Activated CD4-positive, alpha-beta T cell treated with anti-CD3 and anti-CD28 coated beads, Interleukin-10, Interleukin-2, amounts not matched to agents 100 ng/mL and 50 ng/mL, durations not matched to agents 16 hours and 8 hours (primary cell): ENCODE measurements at regions not wholly inside any gene's neighbourhood (a gene's known extent, or its start where the extent isn't known, plus 50 kb on each side); places are given as distances from the start of the nearest gene placed in this dataset.
"Not testable (repeated sequence)": the region's sequence is repeated elsewhere in the genome, so short reads cannot be mapped to it uniquely, and the experiment has no call there.

ENCODE experiments used
- DNase-seq: peaks from one replicate; pipeline ENCODE4 v3.0.0-alpha.2; 2020

DNA sequence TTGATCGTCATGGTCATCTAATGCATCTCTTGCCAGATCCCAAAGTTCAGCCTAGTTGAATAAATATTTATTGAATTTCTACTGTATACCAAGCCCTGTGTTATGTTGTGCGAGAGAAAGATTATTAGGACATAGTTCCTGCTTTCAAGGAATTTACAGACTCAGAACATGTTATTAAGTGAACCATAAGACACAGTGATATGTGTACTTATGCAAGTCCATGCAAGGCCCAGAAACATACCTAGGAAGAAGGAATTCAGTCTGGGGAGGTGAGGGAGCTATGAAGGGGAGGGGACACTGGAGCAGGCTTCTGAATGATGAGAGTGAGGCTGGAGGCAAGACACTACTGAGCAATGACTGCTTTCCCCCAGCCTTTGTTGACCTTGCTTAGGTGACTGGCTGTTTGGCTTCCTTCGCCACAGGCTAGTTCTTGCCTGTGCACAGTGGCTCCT, 81.4 kb downstream of the ACAA2 start:
- DNase-seq = no peak

DNA sequence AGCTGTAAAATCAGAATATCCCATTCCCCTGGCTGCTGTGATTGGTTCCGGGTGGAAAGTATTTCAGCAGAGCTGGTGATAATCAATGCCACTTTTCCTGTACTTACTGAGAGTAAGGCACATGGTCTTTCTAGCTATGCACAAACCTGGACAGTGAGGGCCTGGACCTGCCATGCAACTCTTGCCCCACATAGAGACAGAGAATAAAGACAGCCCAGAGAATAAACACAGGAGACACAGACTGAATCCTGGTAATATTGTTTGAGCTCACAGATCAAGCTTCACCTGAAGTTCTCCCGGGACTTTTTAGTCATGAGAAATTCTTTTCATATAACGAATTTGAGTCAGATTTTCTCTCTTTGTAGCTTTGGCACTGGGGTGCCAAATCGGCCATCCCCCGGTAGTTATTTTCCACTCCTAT, 81.9 kb downstream of the ACAA2 start:
- no peak for DNase-seq

DNA sequence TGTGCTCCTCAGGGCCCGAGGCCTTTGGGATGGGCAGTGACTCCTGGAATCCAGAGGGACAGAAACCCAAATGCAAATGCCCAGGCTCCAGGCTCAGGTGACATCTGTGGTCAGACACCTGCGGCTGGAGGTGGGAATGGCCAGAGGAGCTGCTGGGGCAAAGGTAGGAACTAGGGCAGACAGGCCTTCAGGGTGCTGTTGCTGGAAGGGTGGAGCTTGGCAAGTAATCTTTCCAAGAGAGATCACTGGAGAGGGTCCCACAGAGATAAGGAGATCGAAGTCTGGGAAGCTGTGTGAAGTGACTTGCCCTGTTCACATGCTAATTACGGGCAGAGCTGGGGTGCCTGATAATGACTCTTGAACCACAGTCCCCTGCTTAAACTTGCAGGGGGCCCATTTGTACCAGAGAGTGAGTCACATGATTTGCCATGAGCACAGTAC, 82.4 kb downstream of the ACAA2 start:
- DNase-seq = no peak

DNA sequence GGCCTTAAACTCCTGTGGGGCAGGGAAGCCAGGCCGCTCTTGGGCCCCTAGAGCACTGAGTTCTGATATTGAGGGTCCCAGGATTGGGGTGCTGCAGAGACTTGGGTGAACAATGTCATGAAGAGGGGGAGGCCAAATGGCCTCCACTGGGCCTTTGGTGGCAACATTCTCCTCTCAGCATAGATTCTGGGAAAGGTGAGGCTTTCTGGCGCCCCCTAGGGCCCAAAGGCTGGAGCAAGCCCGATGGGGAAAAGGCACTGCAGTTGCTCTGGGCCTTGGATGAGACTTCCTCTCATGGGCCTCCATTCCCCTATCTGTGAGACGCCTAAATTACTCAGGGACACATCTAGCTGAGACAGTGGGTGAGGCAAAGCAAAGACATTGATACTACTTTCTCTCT, 84.8 kb downstream of the ACAA2 start:
- DNase-seq = peak; percentile 65

DNA sequence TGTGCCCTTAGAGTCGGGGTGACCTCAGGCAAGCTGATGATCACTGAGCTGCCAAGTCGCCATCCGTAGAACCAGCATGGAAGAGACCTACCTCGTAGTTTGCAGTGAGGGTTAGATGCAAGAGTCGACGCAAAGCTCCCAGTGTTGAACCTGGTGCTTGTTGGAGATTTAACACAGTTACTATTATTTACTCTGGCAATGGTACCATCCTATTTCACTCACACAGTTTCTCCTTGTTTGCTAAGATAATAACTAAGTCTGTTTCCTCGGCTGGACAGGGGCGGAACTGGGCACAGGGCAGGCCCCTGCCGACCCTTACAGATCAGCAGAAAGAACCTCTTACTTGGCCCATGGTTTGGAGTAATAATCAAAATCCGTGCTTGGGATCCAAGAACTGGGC, 85.5 kb downstream of the ACAA2 start:
- DNase-seq = no peak

DNA sequence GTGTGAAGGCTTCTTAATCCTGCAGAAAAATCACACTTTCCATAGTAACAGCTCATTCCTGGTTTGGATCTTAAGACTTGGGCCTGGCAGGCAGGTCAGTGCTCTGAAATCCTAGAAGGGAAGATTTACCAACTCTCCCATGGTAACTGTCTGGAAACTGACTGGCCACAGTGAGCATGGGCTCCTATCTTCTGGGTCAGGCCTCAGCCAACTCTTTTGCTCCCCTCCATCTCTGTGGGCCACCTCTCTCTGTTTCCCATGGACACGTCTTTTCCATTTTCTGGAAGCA, 86.7 kb downstream of the ACAA2 start:
- no peak for DNase-seq

DNA sequence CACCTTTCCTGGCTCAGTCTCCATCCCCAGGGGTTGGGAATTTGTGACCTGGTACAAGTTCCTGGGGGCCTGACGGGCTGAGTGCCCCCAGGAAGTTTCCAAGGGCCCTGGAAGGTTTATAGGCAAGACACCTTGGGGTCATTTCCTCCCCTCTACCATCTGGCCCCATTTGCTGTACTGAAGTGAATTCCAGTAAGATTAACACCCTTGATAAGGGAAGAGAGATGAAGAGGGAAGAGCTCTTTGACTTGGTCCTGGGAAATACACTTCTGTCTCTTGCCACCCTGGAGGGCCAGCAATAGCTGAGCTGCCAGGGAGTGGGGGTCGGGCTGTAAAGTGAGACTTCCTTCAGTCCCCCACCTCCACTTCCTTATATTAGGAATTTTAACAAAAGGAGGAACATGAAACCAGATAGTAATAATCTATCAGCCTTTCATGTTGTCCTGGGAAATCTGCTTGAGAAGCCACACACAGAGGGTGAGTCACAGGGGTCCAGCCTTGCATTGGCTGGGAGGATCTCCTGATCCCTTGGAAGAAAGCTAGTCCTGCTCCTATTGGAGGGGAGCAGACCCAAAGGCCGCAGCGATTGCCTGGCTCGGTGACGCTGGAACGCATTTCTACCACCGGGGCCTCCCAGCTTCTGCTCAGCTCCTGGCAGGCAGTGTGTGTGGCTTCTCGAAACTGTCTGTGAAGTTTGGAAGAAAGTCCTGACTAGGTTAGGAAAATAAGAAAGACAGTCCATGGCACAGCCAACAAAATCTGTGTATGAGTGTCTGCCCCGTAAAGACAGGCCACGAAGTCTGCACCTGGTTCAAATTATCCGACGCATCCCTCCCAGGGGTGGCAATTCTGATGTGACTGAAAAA, 87.3 kb downstream of the ACAA2 start:
- DNase-seq = no peak

DNA sequence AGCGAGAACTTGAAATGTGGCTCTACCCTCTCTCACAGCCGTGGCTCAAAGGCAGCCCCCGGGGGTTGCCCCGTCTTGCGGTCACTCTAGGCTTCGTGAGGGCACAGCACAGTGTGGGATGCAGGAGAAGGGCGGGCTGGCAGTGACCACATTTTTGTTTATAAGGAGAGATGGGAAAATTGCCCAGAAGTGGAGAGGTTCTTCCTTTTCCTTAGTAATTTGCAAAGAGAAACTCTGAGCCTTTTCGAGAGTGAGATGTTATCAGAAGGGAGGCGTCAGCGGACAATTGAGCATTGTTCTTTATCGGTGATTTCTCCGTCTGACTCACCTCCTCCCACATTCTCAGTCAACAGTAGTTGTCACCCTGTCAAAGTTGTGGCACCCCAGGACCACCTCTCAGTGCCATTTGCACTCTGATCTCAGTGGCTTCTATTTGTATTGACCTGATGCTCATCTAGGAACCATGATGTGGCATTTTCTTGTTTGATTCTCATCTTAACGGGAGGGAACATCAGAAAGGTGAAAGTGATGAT, 89.6 kb downstream of the ACAA2 start:
- peak; percentile 65 for DNase-seq

DNA sequence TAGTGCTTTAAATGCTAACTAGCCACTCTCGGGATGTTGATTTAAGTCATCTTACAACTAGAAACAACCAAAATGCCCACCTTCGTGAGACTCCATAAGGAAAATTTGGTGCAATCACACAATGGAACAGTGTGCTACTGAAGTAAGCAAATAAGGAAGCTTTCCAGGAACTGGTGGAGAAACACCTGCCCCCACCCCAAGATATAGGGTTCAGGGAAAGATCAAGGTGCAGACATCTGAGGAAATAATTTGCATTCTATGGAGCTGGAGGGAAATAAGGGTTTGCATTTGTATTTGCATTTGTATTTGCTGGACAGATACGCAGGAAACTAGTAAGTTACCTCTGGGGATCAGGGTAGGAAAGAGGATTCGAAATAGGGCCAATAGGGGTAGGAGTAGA, 90.9 kb downstream of the ACAA2 start:
- no peak for DNase-seq

DNA sequence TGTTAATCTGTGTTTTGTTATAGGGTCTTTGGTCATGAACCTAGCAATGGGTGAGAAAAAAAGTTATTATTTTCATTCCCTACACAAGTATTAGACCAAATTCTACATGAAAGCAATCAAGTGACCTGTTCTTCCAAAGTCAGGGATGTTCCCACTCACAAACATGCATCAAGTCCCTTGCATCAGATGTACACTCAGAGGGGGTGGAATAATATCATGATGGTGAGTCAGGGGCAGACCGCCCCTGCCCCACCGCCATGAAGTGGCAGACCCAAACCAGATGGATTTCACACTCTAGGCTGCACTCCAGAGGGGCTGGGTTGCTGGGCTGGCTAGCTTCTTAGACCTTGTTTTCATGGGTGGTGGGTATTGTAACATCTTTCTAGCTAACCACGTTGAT, 91.4 kb downstream of the ACAA2 start:
- DNase-seq = no peak

DNA sequence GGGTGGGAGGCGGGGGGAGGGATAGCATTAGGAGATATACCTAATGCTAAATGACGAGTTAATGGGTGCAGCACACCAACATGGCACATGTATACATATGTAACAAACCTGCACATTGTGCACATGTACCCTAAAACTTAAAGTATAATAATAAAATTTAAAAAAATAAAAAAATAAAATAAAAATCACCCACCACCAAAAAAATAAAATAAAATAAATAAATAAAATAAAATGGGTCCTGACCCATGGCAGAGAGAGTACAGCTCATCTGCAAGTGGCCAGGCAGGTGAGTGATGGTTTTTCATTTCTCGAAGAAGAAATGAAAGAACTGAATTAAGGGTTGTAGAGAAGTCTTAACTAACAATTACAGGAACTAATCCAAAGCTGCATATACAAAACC, 92.4 kb downstream of the ACAA2 start:
- DNase-seq = not testable (repeated sequence)

DNA sequence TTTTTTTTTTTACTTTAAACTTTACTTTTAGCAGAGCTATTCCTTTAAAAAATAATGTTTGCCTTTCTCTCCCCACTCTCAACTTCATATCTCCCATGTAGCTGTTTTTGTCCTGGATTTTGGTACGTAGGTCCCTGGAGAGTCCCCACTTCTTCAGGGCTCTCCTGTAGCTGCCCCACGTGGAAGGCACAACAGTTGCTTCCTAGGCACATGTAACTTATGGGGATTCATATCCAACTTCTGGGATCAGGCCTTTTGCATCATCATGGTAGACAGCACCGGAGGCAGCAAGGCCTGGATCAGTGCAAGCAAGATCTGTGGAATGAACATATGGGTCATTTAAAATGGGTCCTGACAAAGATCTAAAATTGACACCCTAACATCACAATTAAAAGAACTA, 95.7 kb downstream of the ACAA2 start:
- DNase-seq = no peak

DNA sequence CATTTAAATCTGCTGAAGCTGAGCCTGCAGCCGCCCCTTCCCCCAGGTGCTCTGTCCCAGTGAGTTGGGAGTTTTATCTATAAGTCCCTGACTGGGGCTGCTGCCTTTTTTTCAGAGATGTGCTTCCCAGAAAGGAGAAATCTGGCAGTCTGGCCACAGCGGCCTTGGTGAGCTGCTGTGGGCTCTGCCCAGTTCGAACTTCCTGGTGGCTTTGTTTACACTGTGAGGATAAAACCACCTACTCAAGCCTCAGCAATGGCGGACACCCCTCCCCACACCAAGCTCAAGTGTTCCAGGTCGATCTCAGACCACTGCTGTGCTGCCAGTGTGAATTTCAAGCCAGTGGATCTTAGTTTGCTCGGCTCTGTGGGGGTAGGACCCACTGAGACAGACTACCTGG, 97.3 kb downstream of the ACAA2 start:
- no peak for DNase-seq

DNA sequence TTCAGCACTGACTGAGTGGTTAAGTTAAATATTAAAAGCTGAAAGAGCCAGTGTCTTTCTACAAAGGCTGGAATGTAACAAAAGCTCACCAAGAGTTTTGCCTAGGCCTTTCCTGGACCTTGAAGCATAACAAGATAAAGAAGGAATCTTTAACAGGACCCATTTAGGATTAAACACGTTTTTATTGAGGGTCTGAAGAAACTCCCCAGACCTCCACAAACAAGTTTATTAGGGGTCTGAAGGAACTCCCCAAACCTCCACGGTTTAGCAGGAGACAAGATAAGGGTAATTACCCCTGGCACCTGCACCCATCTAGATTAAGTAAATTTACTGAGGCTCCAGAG, 104.0 kb downstream of the ACAA2 start:
- no peak for DNase-seq

DNA sequence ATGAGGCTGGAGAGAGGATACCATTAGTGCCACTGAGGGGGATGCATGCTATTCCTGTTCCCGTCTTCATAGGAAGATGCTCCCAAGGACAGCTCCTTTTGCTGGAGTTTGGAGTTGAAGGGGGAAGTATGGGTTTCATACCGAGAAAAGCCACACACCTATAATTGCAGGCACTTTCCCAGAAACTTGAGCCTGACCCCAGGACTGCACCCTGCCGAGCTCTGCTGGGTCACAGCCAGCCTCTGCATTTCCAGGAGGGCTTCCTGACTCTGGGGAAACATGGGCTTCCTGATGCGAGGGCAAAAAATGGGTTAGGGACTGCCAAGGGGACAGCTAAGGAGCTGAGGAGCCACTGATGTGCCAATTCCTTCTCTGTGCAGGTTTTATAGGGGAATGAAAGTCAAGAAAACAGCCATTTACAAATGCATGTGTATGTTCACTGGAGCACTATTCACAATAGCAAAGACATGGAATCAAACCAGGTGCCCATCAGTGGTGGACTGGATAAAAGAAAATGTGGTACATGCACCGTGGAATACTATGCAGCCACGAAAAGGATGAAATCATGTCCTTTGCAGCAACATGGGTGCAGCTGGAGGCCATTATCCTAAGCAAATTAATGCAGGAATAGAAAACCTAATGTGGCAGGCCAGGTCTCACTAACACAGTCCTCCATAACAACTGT, 104.5 kb downstream of the ACAA2 start:
- DNase-seq = no peak

DNA sequence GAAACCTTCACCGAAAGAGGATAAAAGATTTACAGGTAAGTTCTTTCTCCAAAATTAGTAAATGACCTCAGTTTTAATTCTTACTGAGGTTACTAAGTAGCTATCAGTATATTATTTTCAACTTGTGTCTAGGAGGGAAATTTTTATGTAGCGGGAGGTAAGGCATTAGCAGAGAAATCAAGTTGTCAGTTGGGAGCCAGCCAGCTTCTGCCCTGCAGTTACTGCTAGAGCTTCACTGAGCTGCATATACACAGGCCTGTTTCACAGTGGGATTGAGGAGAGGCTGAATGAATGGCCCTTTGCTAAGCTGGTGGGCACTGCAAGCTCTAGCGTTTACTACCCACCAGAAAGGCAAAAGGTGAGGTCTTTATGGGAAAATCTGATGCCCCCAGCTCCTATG, 105.7 kb downstream of the ACAA2 start:
- no peak for DNase-seq

DNA sequence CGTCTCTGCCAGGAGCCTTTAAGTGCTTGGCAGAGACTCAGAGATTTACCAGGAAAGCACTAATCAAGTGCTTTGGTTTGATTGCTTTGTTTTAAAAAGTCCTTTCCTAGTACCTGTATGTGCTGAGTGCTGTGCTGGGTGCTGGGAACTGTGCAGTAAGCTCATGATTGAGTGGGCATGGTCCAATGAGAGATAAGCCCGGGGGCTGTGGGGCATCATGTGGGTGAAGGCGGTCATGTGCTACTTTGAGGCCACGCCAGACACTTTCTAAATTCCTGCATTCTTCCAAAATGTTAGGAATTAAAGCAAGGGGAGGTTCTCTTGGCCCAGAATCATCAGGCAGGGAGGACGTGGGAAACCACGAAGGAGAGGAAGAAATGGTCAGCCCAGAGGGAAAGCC, 109.0 kb downstream of the ACAA2 start:
- no peak for DNase-seq

DNA sequence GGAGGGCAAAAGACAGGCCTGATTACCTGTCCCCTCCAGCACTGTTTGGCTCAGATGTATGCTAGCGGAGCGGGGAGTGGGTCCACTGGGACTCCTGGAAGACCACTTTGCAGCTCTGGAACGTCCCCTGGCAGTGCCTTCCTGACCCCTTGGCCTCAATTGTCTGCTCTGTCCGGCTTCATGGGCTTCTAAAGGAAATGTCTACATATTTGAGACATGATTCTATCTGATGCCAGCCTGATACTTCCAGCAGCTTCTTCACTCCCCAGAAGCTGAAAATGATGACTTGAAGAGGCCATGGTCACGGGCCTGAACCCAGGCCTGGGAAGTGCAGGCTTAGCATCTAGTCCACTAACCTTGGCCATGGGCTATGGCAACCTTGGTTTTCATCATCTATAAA, 112.1 kb downstream of the ACAA2 start:
- DNase-seq = no peak

DNA sequence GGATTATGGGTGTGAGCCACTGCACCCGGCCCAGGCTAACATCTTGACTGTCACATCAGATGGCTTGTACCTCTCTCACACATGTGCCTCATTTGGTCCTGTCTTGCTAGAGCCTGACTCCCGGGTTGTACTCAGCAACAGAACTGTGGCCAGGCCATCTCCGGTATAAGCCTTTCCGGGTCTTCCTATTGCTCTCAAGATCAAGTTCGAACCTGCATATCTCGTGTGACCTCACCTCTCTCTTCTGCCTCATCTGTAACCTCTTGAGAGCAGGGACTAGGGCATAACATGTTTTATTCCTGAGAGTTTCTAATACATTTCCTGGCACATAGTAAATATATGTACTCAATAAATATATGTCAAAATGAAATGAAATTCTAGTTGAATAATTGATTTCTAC, 114.0 kb downstream of the ACAA2 start:
- no peak for DNase-seq

DNA sequence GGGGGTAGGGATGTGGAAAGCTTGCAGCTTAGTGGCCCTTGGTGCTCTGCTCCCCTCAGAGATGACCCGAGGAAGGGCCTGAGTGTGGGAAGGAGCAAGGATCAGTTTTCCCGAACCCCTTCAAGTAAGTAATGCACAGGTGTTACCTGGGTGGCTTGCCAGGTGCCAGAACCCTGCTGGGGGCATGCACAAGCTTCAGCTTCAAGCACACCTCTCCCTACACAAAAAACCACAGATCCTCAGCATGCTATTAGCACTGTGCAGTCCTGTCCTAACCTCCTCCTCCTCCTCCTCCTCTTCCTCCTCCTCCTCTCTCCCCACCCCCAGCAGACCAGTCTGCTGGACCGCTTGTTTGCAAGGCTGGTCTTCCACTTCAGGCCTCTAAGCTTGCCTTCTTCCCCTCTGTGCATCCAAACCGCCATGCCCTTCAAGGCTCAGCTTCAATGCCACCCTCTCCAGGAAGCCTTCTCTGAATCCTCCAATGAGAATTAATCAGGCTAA, 114.8 kb downstream of the ACAA2 start:
- no peak for DNase-seq

DNA sequence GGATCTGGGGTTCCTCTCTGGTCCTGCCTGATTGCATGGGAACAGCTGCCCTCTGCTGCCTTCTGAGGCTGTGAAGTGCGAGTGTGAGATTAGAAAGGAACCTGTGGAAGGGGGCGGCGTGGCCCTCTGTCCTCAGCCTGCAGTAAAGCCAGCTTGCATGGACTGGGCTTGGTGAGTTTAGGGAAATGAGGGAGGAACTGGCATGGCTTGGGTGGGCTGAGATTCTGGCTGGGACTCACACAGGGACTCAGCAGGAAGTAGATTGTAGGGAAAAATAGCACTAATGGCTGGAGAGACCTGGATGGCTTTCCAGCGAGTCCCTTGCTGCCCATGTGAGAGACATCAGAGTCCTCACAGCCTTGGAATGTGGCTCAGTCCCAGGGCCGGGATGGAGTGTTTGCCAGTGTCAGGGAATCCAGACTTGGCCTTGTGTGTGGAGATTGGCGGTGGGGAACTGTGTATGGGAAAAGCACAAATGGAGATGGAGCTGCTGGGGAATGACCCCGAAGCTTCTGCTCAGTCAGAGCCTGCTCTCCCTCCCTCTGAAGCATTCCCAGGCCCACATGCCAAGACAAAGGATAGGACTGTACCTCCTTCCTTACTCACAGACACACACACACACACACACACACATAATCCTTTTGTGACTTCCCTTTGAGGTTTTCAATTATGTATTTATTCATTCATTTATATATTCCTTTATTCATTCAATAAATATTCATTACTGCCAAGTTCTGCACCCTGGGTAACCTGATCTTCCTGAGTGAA, 115.4 kb downstream of the ACAA2 start:
- no peak for DNase-seq

DNA sequence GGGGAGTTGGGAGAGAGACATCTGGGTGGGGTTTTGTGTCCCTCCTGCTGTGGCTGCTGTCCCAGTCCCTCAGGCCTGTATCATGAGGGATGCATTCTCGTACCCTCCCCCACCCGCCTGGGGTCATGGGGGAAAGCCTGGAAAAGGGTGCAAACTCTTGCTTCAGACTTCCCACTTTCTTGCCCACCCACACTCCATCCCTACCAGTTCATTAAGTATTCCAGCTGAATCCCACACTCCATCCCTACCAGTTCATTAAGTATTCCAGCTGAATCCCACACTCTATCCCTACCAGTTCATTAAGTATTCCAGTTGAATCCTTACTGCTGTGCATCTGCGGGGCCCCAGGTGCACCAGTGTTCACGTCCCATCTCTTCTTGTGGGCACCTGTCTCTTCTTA, 116.3 kb downstream of the ACAA2 start:
- DNase-seq = no peak

DNA sequence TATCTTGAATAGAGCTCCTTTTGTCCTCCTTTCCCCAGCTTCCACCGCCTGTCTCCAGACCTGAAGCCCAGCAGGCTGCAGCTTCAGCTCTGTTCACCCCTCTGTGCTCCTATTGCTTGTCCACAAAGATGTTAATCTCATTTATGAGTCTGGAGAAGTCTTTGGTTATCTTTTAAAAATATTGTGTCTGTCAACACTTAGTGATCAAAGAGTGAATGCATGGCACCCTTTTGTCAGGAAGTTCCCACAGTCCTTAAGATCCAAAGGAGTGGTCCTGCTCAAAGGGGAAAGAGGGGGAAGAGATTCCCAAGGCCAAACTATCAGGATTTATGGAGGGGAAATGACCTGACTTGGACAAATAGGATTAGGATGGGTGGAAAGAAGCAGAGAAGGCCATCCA, 118.9 kb downstream of the ACAA2 start:
- no peak for DNase-seq

DNA sequence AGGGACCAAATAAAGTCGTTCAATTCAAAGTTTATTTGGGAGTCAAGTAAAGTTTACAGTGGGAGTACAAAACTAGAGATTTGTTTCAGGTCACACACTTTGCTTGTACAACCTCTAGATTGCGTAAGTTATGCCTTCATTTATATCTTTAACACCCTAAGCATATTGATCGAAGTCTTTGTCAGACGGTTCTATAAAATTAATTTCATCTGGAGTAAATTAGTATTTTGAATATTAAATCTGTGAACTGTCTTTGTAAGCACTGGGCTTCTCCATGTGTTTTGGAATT, 119.7 kb downstream of the ACAA2 start:
- no peak for DNase-seq
